C4-2B (cell line): ENCODE measurements at regions not wholly inside any gene's neighbourhood (a gene's known extent, or its start where the extent isn't known, plus 50 kb on each side); places are given as distances from the start of the nearest gene placed in this dataset.

Source experiments
- H3K27ac ChIP-seq: fragments of 450-650 bp; 2 replicates; pipeline ENCODE4 v1.5.1; 2017
- ZFX ChIP-seq: fragments of 450-650 bp; IDR thresholded peaks from 2 replicates; pipeline ENCODE4 v1.6.1; 2017
- TF ChIP-seq, protein P1 (sequence below): fragments of 450-650 bp; conservative IDR thresholded peaks from 2 replicates; pipeline ENCODE4 v1.5.1; 2017; ENCODE audit warnings: mild to moderate bottlenecking

DNA sequence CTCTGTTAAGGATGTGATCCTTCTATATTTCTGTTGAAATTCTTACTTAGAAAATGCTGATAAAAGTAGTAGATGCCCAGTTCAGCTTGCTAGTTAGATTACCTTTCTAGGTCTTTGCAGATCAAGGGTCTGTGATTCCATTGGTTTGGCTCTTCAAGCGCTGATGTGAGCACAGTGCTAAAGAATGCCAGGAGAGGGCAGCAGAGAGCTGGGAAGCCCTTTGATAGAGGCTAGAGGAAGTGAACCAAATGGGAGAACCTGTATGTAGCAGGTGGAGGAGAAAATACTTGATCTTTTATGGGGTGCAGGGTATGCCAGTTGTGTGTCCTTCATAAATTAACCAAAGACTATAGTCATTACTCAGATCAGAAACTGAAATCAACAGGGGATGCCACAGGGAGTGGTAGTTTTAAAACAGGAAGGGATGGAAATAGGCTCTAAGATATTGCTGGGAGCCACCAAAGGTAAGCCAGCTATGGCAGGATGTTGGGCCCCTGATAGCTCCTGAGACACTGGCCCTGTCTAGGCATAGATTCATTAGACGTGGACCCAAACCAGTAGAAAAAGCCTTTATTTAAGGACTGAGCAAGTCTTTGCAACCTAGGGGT lies 677.4 kb downstream of the SQOR start:
- H3K27ac ChIP-seq: no peak overlapping the region
- TF ChIP-seq, protein P1, sequence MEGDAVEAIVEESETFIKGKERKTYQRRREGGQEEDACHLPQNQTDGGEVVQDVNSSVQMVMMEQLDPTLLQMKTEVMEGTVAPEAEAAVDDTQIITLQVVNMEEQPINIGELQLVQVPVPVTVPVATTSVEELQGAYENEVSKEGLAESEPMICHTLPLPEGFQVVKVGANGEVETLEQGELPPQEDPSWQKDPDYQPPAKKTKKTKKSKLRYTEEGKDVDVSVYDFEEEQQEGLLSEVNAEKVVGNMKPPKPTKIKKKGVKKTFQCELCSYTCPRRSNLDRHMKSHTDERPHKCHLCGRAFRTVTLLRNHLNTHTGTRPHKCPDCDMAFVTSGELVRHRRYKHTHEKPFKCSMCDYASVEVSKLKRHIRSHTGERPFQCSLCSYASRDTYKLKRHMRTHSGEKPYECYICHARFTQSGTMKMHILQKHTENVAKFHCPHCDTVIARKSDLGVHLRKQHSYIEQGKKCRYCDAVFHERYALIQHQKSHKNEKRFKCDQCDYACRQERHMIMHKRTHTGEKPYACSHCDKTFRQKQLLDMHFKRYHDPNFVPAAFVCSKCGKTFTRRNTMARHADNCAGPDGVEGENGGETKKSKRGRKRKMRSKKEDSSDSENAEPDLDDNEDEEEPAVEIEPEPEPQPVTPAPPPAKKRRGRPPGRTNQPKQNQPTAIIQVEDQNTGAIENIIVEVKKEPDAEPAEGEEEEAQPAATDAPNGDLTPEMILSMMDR: peak; percentile 93
- no peak for TF ChIP-seq ZFX

DNA sequence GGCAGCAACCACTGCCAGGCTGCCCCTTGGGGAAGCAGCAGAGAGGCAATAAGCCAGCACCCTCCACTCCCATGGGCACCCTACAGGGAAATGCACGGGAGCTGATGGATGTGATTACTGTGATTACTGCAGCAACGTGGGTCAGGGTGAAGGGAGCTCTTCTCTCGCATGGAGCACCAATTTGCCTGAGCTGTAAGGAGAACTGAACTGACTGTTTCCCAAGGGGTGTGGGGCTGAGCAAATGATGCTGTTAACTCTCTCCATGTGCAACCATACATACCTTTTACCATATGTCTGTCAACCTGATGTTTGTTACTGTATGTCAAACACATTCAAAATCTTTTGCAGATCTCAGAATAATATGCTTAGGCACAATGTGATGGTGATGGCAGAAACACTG lies 680.6 kb downstream of the SQOR start:
- TF ChIP-seq ZFX: no peak
- TF ChIP-seq, protein P1: no peak
- no peak overlapping the region for H3K27ac ChIP-seq

GRCh38 chr15:46316024-46316423 lies 681.2 kb downstream of the SQOR start:
- H3K27ac ChIP-seq: no peak overlapping the region
- TF ChIP-seq, protein P1: no peak
- no peak for TF ChIP-seq ZFX

- TF ChIP-seq ZFX: no peak
- TF ChIP-seq, protein P1: no peak
Observed at GRCh38 chr15:46317029-46317428, 682.2 kb downstream of the SQOR start.

GRCh38 chr15:46322753-46323152 lies 687.9 kb downstream of the SQOR start:
- TF ChIP-seq, protein P1: no peak
- TF ChIP-seq ZFX: no peak
- no peak overlapping the region for H3K27ac ChIP-seq

More at GRCh38 chr15:46317029-46317428, 682.2 kb downstream of the SQOR start:
- H3K27ac ChIP-seq: no peak overlapping the region

DNA sequence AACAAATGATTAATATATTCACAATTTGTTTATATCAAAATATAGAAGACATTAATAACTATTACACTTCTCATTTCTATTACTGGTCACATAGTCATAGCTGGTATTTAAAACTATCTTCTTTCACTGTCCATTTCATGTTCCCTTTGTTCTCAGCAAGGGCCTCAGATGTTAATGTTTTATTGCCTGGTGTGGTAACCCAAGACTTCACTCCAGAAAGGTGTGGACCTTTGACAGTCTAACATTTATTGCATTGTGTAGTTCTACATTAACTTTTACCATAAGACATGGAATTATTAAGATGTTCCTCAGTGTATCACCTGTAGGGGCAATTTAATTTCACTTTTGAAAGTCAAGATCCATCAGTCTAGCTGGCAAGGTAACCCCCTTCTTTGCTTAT lies 691.3 kb downstream of the SQOR start:
- TF ChIP-seq ZFX: no peak
- TF ChIP-seq, protein P1: no peak
- H3K27ac ChIP-seq: no peak overlapping the region

DNA sequence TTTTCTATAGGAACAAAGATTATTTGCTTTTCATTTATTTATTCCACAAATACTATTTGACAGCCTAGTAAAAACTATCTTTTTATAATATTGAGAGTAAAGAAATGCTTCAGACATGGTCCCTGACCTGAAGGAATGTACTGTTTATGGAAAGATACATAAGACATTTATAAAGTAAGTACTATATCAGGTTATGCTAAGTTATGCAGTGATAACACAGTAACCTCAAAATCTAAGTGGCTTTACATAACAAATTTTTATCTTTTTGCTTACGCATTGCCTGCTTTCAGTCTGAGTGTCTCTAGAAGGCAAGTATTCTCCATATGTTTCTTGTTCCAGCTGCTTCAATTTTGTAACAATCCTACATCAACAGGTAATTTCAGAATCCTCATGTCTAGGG lies 694.0 kb downstream of the SQOR start:
- TF ChIP-seq, protein P1: no peak
- no peak for TF ChIP-seq ZFX
- no peak overlapping the region for H3K27ac ChIP-seq
